ENCODE measurements at regions not wholly inside any gene's neighbourhood (a gene's known extent, or its start where the extent isn't known, plus 50 kb on each side); places are given as distances from the start of the nearest gene placed in this dataset.

- TF ChIP-seq ZNF274 (IDR thresholded peaks at IDR 0.05; ENCODE audit: low read length) (no peak), ZNF274 (tag by site-specific recombination; IDR thresholded peaks at IDR 0.05; ENCODE audit: borderline replicate concordance) (no peak), ZNF121 (tag by site-specific recombination; IDR thresholded peaks at IDR 0.05) (no peak), ZFP3 (tag by site-specific recombination; IDR thresholded peaks at IDR 0.05; ENCODE audit: low read depth) (no peak), ZNF24 (tag by site-specific recombination; IDR thresholded peaks at IDR 0.05) (no peak), TCF7L2 (IDR thresholded peaks at IDR 0.05; ENCODE audit: borderline replicate concordance, low read depth, low read length) (no peak), RBAK (tag by site-specific recombination; IDR thresholded peaks at IDR 0.05) (no peak), CTCF (tag by site-specific recombination; IDR thresholded peaks at IDR 0.05) (no peak), ZBTB11 (tag by site-specific recombination; conservative IDR thresholded peaks at IDR 0.05; ENCODE audit: low read depth) (no peak), YY1 (tag by site-specific recombination; IDR thresholded peaks at IDR 0.05) (no peak), ZNF433 (tag by site-specific recombination; IDR thresholded peaks at IDR 0.05; ENCODE audit: low read depth) (no peak), ZNF404 (tag by site-specific recombination; IDR thresholded peaks at IDR 0.05) (no peak), ZNF660 (tag by site-specific recombination; IDR thresholded peaks at IDR 0.05) (no peak), ZNF362 (tag by site-specific recombination; IDR thresholded peaks at IDR 0.05) (no peak)
Measured at GRCh38 chr2:143891879-143892308, 628.0 kb downstream of the ZEB2 start.
